GM18511 (cell line): ENCODE measurements at regions not wholly inside any gene's neighbourhood (a gene's known extent, or its start where the extent isn't known, plus 50 kb on each side); places are given as distances from the start of the nearest gene placed in this dataset.

Experiments used
- ATAC-seq: cut with Tn5 transposase; IDR thresholded peaks from one replicate; pipeline ENCODE4 v1.9.1; 2021; ENCODE audit warnings: mild to moderate bottlenecking, moderate library complexity; ENCODE audit not compliant: unreplicated experiment

GRCh38 chr11:80831374-80831773 lies 1390.5 kb upstream of the TENM4 start:
- ATAC-seq, result no peak

GRCh38 chr11:80827781-80828180 lies 1387.0 kb upstream of the TENM4 start:
- no peak for ATAC-seq

DNA sequence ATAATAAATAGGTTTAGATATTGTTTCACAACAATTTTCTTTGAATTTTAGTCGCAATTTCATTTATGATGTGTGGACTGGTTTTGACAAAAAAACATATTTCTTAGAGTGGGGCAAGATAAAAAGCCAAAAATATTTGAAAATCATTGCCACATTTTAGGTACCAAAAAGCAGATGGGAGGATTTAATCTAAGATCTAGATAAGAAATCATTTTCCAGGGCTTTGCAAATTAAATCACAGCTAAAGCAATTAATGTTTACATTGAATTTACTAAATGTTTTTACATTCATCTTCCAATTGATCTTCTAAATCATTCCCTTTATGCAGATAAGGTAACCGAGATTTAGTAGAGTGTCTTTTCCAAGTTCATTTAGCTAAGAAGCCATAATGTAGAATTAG lies 1386.0 kb upstream of the TENM4 start:
- ATAC-seq, result no peak

DNA sequence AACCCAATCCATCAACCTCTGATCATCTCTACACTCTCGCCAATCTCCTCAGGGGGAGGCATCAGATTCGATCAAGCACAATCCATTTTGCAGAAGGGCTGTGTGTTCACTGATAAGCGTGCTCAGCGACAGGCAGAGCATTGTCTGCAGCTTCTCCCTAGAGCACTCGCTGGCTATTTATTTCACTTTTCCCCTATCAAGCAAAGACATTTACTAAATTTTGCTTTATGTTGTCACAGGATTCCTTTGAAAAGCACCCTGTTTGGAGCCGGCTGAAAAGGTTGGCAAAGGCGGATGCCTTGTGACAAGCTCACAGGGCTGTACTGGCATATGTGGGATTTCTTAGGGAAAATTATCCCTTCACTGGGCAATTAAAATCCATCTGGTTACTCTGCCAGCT lies 1381.5 kb upstream of the TENM4 start:
- ATAC-seq, result no peak

DNA sequence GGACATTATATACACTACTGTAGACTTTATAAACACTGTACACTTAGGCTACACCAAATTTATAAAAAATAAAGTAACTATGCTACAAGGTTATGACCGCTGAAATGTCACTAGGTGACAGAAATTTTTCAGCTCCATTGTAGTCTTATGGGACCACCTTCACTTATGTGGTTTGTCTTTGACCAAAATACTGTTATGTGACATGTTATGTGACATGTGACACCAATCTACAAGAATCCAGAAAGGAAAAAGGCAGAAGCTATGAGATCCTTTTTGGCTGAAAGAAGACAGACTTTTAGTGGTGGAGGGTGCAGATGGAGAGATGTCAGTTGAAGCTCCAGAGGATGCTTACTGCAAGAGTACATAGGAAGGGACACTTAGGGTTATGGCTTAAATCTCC lies 1378.4 kb upstream of the TENM4 start:
- ATAC-seq, result no peak

GRCh38 chr11:80816966-80817365 lies 1376.1 kb upstream of the TENM4 start:
- ATAC-seq, result peak; percentile 44

DNA sequence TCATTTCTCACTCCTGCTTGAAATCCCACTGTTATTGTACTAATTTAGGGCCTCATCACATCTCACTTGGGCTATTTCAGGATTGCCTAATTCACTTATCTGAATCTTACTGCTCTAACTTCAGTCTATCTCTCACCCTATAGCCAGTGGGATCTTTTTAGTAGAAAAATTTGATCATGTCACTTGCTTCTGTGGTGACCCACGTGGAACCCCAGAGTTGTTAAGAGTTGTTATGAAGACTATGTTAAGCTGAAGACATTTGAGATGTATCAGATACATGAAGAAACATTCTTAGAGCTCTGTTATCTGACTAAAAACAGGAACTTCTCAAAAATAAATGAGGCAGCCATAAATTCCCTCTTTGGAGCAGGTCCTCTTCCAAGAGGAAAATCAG lies 1375.6 kb upstream of the TENM4 start:
- ATAC-seq, result peak; percentile 52

DNA sequence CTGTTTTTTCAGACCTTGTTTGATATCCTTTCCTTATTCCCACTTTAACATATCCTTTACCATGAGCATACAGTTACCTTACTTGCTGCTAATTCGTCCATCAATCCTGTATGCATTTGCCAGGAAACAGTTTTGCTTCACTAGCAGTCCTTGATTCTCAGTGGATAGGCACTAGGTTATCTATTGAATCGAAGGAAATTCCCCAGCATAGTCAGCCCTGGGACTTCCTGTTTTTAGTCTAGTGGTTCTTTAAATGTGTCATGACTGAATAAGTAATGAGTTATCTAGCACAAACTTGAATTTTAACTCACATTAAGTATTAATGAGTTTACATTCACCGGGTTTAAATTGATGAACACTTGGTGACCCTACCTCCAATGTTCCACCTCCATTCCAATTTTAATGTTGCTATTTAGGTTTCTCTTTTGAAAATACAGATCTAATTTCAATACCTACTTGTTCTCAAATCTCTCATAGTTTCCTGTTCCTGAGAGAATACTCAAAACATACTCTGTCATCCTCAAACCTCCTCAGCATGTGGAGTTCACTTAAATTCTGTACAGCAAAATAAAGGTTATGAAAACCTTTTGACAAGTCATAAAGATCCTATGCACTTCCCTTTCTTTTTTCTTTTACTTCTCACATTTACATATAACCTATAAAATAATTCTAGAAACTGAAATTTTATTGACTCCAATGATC lies 1375.1 kb upstream of the TENM4 start:
- peak; percentile 89 for ATAC-seq

DNA sequence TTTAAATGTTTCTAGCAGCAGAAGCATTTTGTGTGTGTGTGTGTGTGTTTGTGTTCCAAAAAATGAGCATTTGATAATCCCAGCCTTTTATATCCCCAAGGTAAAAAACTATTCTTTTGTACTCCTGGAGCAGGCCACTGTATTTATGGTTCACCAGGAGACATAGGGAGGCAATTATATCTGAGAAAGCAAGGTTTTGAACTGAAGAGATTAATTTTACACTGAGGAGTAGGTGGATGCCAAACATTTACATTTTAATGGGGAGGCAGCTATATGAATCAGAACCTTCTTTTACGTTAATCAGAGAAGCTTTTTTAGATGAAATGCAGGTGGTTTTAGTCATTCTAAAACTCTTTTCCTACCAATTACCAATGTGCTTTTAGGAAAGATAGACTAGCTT lies 1374.0 kb upstream of the TENM4 start:
- no peak for ATAC-seq

GRCh38 chr11:80810695-80811094 lies 1369.9 kb upstream of the TENM4 start:
- no peak for ATAC-seq

DNA sequence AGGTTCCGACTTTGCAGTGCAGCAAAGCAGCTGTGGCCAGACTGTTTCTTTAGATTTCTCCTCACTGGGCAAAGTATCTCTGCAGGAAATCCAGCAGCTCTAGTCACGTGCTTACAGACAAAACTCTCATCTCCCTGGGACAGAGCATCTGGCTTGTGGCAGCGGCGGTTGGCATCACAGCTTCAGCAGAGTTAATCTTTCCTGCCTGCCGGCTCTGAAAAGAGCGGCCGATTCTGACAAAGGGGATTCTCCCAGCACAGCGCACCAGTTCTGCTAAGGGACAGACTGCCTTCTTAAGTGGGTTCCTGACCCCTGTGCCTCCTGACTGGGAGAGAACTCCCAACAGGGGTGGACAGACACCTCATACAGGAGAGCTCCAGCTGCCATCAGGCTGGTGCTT lies 1357.3 kb upstream of the TENM4 start:
- ATAC-seq, result no peak

- no peak for ATAC-seq
Observed at GRCh38 chr11:80783561-80783960, 1342.7 kb upstream of the TENM4 start.

- no peak for ATAC-seq
Observed at GRCh38 chr11:80782135-80782885, 1341.5 kb upstream of the TENM4 start.

GRCh38 chr11:80779905-80780605 lies 1339.2 kb upstream of the TENM4 start:
- ATAC-seq, result peak; percentile 60

DNA sequence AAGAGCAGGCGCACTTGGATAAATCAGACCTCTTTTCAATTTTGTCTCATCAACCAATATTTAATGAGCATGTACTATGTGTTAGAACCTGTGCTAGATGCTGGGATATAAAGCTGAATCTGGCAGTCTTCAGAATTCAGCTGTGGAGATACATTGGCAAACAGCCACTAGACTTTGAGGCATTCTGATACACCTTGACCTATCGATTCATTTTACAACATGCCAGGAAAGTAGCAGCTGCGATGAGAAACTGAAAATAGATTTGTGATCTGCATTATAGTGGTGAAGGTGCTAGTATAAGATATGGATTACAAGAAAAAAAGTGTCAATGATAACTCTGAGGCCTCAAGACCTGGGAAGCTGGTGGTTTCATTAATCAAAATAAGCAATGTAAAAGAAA lies 1338.1 kb upstream of the TENM4 start:
- ATAC-seq, result no peak

GRCh38 chr11:80778432-80778831 lies 1337.6 kb upstream of the TENM4 start:
- ATAC-seq, result peak; percentile 69

DNA sequence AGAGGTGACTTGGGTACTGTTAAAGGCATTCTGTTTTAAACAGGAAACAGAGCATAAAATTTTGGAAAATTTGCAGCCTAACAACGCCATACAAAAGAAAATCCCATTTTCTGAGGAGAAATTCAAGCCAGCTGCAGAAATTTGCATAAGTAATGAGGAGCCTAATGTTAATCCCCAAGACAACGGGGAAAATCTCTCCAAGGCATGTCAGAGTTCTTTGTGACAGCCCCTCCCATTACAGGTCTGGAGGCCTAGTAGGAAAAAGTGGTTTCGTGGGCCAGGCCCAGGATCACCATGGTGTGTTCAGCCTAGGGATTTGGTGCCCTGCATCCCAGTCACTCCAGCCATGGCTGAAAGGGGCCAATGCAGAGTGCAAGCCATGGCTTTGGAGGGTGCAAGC lies 1333.1 kb upstream of the TENM4 start:
- no peak for ATAC-seq

GRCh38 chr11:80771017-80771416 lies 1330.2 kb upstream of the TENM4 start:
- ATAC-seq, result no peak

DNA sequence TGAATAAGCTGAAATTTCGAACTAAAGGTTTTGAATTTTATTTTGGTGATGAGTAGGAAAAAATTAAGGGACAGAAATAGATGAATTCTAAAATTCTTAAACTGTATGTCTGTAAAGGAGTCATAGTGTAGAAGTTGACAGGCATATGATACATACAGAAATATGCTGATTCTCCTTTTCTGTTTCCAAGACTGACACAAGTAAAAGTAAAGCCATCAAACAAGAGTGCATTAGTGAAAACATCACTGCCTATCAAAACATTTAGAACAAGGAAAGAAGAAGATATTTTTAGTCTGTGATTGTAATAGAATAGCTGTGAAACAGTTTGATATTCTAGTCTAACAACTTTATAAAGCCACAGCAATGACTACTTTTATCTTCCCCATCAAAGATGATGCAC lies 1318.0 kb upstream of the TENM4 start:
- no peak for ATAC-seq

DNA sequence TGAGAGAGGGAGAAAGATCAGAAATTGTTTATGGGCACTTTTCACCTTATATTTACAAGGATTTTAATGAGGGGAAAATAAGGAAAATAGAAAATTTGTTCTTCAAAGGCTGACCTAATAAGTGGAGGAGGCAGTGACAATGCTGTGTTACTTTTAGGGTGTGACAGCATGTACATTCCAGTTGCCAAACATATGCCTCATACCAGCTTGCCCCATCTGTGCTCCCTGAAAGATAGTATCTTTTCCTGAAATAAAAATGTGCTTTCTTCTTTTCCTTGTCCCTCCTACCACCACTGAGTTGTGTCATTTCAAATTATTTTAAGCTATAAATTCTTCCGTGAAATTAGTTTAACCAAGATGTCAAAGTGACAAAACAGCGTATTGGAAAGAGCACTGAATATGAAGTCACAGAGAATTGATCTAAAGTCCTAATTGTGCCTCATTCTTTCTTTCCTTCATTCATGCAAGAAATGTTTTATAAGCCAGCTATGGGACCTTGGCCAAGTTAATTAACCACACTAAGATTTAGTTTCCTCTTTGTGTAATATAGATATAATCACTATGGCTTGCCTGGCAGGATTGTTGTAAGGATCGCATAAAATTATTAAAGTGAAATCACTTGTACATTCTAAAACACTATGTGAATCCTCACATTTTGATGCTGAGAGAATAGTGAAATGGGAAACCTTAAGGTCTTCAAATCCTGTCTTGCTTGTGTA lies 1307.5 kb upstream of the TENM4 start:
- no peak for ATAC-seq

DNA sequence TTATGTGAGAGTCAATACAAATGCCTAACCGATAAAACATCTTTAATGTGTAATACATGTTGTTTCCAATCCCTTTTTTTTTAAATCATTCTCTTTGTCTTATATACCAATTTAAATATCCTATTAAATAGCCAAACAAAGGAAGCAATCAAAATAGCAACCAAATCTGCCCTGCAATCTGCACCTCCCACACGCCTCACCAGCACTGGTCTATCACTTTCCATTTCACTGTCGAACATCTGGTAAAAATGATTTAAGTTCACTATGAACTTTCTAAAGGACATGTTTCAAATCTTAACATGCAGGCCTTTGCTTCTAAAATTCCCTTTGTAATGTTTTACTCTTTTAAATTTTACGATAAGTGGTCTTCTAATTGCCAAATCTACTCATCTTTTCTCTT lies 1305.5 kb upstream of the TENM4 start:
- ATAC-seq, result no peak
